NB4 (cell line): ENCODE measurements at regions not wholly inside any gene's neighbourhood (a gene's known extent, or its start where the extent isn't known, plus 50 kb on each side); places are given as distances from the start of the nearest gene placed in this dataset.

Experiments
- DNase-seq: peaks from one replicate; pipeline ENCODE4 v3.0.0; 2010; ENCODE audit warnings: low read depth
- H3K4me3 ChIP-seq: one replicate; pipeline ENCODE4 v1.5.1; 2011; ENCODE audit warnings: mild to moderate bottlenecking, low read depth, low read length, moderate library complexity
- MYC ChIP-seq: IDR thresholded peaks from 2 replicates; pipeline ENCODE4 v1.6.1; 2011; ENCODE audit warnings: low read depth, low read length
- POLR2A ChIP-seq: IDR thresholded peaks from 2 replicates; pipeline ENCODE4 v1.6.1; 2011; ENCODE audit warnings: mild to moderate bottlenecking; ENCODE audit not compliant: insufficient read length; ENCODE audit errors: extremely low read depth
- TF ChIP-seq, protein P1 (sequence below): IDR thresholded peaks from 2 replicates; pipeline ENCODE4 v1.6.1; 2011; ENCODE audit warnings: low read depth, low read length
- TF ChIP-seq, protein P2 (sequence below): IDR thresholded peaks from one replicate; pipeline ENCODE4 v1.5.1; 2012; ENCODE audit warnings: low read depth, low read length

DNA sequence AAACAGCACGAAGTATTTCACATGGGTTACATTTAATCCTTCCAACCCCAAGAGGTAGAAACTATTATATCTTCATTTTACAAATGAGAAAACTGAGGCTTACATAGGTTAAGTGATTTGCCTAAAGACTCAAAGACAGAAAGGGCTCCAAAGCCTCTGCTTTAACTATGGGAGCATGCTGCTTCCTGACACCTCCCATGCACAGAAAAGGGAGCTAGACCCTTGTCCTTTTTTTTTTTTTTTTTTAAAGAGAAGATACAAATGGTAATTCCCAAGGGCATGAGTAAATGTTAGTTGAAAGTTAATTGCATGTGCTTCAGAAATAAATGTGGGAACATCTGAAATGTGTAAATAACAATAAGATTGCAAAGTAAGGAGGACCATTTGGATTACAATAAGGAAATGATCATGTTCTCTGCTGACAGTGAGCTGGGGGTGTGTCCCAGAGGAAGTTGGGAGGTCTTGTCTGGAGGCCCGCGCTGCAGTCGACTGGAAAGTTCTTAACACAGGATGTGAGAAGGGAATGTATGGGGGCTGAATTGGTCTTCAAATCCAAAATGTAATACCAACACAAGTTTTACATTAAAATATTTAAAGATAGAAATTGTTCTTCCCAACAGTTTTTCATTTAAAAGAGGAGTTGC lies 500.3 kb downstream of the KLF12 start:
- H3K4me3 ChIP-seq = no peak overlapping the region
- TF ChIP-seq, protein P1, sequence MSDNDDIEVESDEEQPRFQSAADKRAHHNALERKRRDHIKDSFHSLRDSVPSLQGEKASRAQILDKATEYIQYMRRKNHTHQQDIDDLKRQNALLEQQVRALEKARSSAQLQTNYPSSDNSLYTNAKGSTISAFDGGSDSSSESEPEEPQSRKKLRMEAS = no peak
- no peak for TF ChIP-seq POLR2A
- no peak for TF ChIP-seq MYC
- TF ChIP-seq, protein P2, sequence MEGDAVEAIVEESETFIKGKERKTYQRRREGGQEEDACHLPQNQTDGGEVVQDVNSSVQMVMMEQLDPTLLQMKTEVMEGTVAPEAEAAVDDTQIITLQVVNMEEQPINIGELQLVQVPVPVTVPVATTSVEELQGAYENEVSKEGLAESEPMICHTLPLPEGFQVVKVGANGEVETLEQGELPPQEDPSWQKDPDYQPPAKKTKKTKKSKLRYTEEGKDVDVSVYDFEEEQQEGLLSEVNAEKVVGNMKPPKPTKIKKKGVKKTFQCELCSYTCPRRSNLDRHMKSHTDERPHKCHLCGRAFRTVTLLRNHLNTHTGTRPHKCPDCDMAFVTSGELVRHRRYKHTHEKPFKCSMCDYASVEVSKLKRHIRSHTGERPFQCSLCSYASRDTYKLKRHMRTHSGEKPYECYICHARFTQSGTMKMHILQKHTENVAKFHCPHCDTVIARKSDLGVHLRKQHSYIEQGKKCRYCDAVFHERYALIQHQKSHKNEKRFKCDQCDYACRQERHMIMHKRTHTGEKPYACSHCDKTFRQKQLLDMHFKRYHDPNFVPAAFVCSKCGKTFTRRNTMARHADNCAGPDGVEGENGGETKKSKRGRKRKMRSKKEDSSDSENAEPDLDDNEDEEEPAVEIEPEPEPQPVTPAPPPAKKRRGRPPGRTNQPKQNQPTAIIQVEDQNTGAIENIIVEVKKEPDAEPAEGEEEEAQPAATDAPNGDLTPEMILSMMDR = no peak
- no peak for DNase-seq

DNA sequence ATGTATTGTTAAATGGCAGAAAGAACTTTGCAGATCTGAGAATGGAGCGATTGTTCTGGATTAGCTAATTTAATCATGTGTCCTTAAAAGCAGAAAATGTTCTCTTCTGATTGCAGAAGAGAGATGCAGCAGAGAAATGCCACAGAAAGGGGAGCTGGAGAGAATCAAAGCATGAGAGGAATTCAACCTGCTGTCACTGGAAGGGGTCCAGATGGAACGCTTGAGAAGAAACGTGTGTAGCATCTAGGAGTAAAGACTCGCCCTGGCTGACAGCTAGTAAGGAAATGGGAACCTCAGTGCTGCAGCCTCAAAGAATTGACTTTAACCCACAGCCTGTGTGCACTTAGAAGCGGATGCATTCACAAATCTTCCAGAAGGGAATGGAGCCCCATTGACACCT lies 502.8 kb downstream of the KLF12 start:
- DNase-seq = no peak
- TF ChIP-seq POLR2A (no peak), MYC (no peak)
- TF ChIP-seq, protein P1 = no peak
- TF ChIP-seq, protein P2 = no peak
- H3K4me3 ChIP-seq = no peak overlapping the region

DNA sequence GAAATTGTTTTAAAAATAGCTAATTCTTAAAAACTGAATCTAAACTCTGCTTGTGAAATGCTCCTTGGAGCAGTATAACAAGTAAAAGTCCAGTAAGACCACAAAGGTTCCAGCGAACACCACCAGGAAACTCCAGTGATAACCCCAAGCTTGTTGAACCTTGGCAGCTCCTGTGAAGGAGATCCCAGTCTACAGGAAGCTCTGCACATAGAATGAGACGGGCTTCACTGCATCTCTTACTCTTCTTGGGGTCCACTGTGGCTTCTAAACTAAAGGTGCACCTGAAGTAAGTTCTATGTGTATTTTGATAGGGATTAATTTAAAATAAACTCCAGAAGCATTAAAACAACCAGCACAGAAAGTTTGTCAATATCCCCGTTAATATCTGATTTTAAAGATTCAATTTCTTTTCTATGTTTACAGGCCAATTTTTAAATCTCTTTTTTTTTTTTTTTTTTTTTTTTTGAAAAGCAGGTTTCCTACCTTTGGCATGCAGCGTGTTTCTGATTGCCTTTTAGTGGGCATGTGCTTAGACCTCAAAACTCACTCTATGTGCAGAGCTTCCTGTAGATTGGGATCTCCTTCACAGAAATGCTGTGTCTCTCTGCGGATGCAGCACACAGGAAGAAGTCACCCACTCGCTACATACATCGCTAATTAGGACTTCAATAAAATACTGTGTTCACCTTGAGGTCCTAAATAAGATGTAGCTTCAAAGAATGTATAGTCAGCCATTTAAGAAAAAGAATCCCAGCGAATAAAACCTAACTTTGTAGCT lies 508.5 kb downstream of the KLF12 start:
- TF ChIP-seq POLR2A = no peak
- TF ChIP-seq, protein P1 = no peak
- TF ChIP-seq, protein P2 = no peak
- TF ChIP-seq MYC = no peak
- no peak overlapping the region for H3K4me3 ChIP-seq
- no peak for DNase-seq

DNA sequence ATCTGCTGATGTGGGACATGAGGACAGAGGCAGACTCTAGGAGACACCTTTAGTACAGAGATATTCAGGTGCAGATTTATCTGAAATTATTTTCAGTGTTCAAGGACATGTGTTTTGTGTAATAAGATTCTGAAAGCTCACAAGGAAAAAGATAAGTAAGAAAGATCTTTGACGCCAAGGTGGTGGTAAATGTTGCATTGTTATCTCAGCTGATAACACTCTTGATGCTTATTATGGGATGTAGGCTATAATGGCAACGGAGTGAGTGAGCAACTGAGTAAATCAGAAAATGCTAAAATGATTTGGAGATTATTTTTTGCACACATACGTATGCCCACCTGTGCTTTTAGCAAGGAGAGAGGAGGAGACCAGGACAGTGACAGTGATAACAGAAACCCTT lies 510.9 kb downstream of the KLF12 start:
- no peak overlapping the region for H3K4me3 ChIP-seq
- TF ChIP-seq POLR2A = no peak
- TF ChIP-seq, protein P2 = no peak
- TF ChIP-seq, protein P1 = no peak

DNA sequence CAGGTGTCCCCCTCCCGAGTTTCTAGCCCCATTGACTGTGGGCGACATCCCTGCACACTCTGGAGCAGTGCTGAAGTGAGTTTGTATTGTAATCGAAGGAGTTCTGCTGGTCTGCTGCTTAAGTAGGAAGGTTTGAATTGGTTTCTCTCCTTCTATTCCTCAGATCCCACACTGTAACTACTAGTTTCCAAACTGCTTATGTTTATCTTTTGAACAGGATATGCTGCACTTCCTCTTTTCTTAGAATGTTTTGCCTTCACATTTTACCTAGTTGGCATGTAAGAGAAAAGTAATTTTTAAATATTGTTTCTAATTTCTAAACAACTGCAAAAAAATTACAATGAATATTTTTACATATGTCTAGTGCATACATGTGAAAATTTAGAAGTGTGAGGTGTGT lies 511.8 kb downstream of the KLF12 start:
- no peak for DNase-seq
- TF ChIP-seq POLR2A = no peak
- TF ChIP-seq, protein P1 = no peak
- TF ChIP-seq, protein P2 = no peak
- no peak for TF ChIP-seq MYC
- H3K4me3 ChIP-seq = no peak overlapping the region

More for the DNA sequence above, 510.9 kb downstream of the KLF12 start:
- DNase-seq = no peak
